ENCODE measurements at regions not wholly inside any gene's neighbourhood (a gene's known extent, or its start where the extent isn't known, plus 50 kb on each side); places are given as distances from the start of the nearest gene placed in this dataset.

GRCh38 chr1:58932859-58933598 lies 149.2 kb upstream of the JUN start:
- Histone ChIP-seq H3K27me3 (no peaks in the 10 kb centered on the region), H3K27ac (no peak overlapping the region), H3K9me3 (no peaks in the 10 kb centered on the region), H3K4me3 (no peak overlapping the region), H3K36me3 (no peaks in the 10 kb centered on the region), H3K4me1 (no peaks in the 10 kb centered on the region)
- DNase-seq = no peak
- TF ChIP-seq CTCF (IDR thresholded peaks at IDR 0.05) (no peak), POLR2A (IDR thresholded peaks at IDR 0.05) (no peak)
- intact Hi-C loops (cut with DNase I; ENCODE audit: low total_unique reads) = no loop called here

GRCh38 chr1:58933599-58933926 lies 149.7 kb upstream of the JUN start:
- no peak for TF ChIP-seq CTCF (IDR thresholded peaks at IDR 0.05)
- no peak for TF ChIP-seq POLR2A (IDR thresholded peaks at IDR 0.05)
- DNase-seq = no peak
- intact Hi-C loops (cut with DNase I; ENCODE audit: low total_unique reads) = no loop called here

GRCh38 chr1:58934706-58935105 lies 150.9 kb upstream of the JUN start:
- no peak overlapping the region for H3K27ac ChIP-seq
- intact Hi-C loops (cut with DNase I; ENCODE audit: low total_unique reads) = no loop called here
- DNase-seq = no peak
- no peaks in the 10 kb centered on the region for H3K27me3 ChIP-seq
- no peaks in the 10 kb centered on the region for H3K4me1 ChIP-seq
- TF ChIP-seq CTCF (IDR thresholded peaks at IDR 0.05) (no peak), POLR2A (IDR thresholded peaks at IDR 0.05) (no peak)
- H3K36me3 ChIP-seq = no peaks in the 10 kb centered on the region
- no peaks in the 10 kb centered on the region for H3K9me3 ChIP-seq
- no peak overlapping the region for H3K4me3 ChIP-seq

More at GRCh38 chr1:58933599-58933926, 149.7 kb upstream of the JUN start:
- Histone ChIP-seq H3K27ac (no peak overlapping the region), H3K4me3 (no peak overlapping the region), H3K9me3 (no peaks in the 10 kb centered on the region), H3K27me3 (no peaks in the 10 kb centered on the region), H3K36me3 (no peaks in the 10 kb centered on the region), H3K4me1 (no peaks in the 10 kb centered on the region)

GRCh38 chr1:58936973-58937372 lies 153.1 kb upstream of the JUN start:
- H3K9me3 ChIP-seq = no peaks in the 10 kb centered on the region
- no peaks in the 10 kb centered on the region for H3K27me3 ChIP-seq
- no peaks in the 10 kb centered on the region for H3K36me3 ChIP-seq

GRCh38 chr1:58939146-58939545 lies 155.3 kb upstream of the JUN start:
- Histone ChIP-seq H3K4me1 (no peaks in the 10 kb centered on the region), H3K36me3 (no peaks in the 10 kb centered on the region), H3K27me3 (no peaks in the 10 kb centered on the region), H3K9me3 (no peaks in the 10 kb centered on the region), H3K27ac (no peak overlapping the region), H3K4me3 (no peak overlapping the region)
- intact Hi-C loops (cut with DNase I; ENCODE audit: low total_unique reads) = no loop called here
- no peak for DNase-seq
- no peak for TF ChIP-seq CTCF (IDR thresholded peaks at IDR 0.05)
- TF ChIP-seq POLR2A (IDR thresholded peaks at IDR 0.05) = no peak

More at GRCh38 chr1:58936973-58937372, 153.1 kb upstream of the JUN start:
- Histone ChIP-seq H3K27ac (no peak overlapping the region), H3K4me1 (no peaks in the 10 kb centered on the region), H3K4me3 (no peak overlapping the region)
- intact Hi-C loops (cut with DNase I; ENCODE audit: low total_unique reads) = no loop called here
- no peak for DNase-seq
- TF ChIP-seq POLR2A (IDR thresholded peaks at IDR 0.05) = no peak
- TF ChIP-seq CTCF (IDR thresholded peaks at IDR 0.05) = no peak

All from uterus (tissue), 3 donors.